ENCODE measurements at regions not wholly inside any gene's neighbourhood (a gene's known extent, or its start where the extent isn't known, plus 50 kb on each side); places are given as distances from the start of the nearest gene placed in this dataset.
A peak's percentile ranks its signal among the peaks of the same experiment; 100 is the strongest.

GRCh38 chr3:177831361-177831760 is 634.1 kb upstream of the TBL1XR1 start:
- no peaks in the 10 kb centered on the region for H3K27me3 Mint-ChIP-seq (ENCODE audit: low read depth)
- TF ChIP-seq CTCF (IDR thresholded peaks at IDR 0.05), result no peak
- DNase-seq (ENCODE audit: low spot score), result no peak
- H3K36me3 Mint-ChIP-seq (ENCODE audit: low read depth), result no peaks in the 10 kb centered on the region
- no peaks in the 10 kb centered on the region for H3K9me3 Mint-ChIP-seq (ENCODE audit: low read depth)
- no peak overlapping the region for H3K27ac Mint-ChIP-seq (ENCODE audit: unreplicated experiment)
- H3K4me3 Mint-ChIP-seq (ENCODE audit: unreplicated experiment), result no peak overlapping the region
- peaks cover 68% of the 10 kb centered on the region for H3K4me1 Mint-ChIP-seq (ENCODE audit: low read depth)

- Mint-ChIP-seq H3K27ac (ENCODE audit: unreplicated experiment) (no peak overlapping the region), H3K27me3 (ENCODE audit: low read depth) (no peaks in the 10 kb centered on the region), H3K4me3 (ENCODE audit: unreplicated experiment) (no peak overlapping the region), H3K36me3 (ENCODE audit: low read depth) (no peaks in the 10 kb centered on the region), H3K4me1 (ENCODE audit: low read depth) (peaks cover 74% of the 10 kb centered on the region), H3K9me3 (ENCODE audit: low read depth) (no peaks in the 10 kb centered on the region)
- DNase-seq (ENCODE audit: low spot score), result no peak
- TF ChIP-seq CTCF (IDR thresholded peaks at IDR 0.05), result no peak
Observed at GRCh38 chr3:177832880-177833279, 635.6 kb upstream of the TBL1XR1 start.

GRCh38 chr3:177833332-177833731 is 636.0 kb upstream of the TBL1XR1 start:
- TF ChIP-seq CTCF (IDR thresholded peaks at IDR 0.05), result no peak
- H3K27ac Mint-ChIP-seq (ENCODE audit: unreplicated experiment), result no peak overlapping the region
- no peak for DNase-seq (ENCODE audit: low spot score)
- H3K4me1 Mint-ChIP-seq (ENCODE audit: low read depth), result peaks cover 76% of the 10 kb centered on the region
- H3K27me3 Mint-ChIP-seq (ENCODE audit: low read depth), result no peaks in the 10 kb centered on the region
- no peak overlapping the region for H3K4me3 Mint-ChIP-seq (ENCODE audit: unreplicated experiment)
- no peaks in the 10 kb centered on the region for H3K36me3 Mint-ChIP-seq (ENCODE audit: low read depth)
- H3K9me3 Mint-ChIP-seq (ENCODE audit: low read depth), result no peaks in the 10 kb centered on the region

GRCh38 chr3:177835008-177835407 is 637.7 kb upstream of the TBL1XR1 start:
- peaks cover 4% of the 10 kb centered on the region for H3K36me3 Mint-ChIP-seq (ENCODE audit: low read depth)
- H3K9me3 Mint-ChIP-seq (ENCODE audit: low read depth), result peaks cover 4% of the 10 kb centered on the region
- peaks cover 70% of the 10 kb centered on the region for H3K4me1 Mint-ChIP-seq (ENCODE audit: low read depth)
- H3K27ac Mint-ChIP-seq (ENCODE audit: unreplicated experiment), result peak overlapping the region; percentile 89
- no peak overlapping the region for H3K4me3 Mint-ChIP-seq (ENCODE audit: unreplicated experiment)
- DNase-seq (ENCODE audit: low spot score), result no peak
- no peak for TF ChIP-seq CTCF (IDR thresholded peaks at IDR 0.05)
- no peaks in the 10 kb centered on the region for H3K27me3 Mint-ChIP-seq (ENCODE audit: low read depth)

- no peak for DNase-seq (ENCODE audit: low spot score)
- Mint-ChIP-seq H3K27ac (ENCODE audit: unreplicated experiment) (peak overlapping the region; percentile 92), H3K4me1 (ENCODE audit: low read depth) (peaks cover 61% of the 10 kb centered on the region)
Observed at GRCh38 chr3:177835917-177836316, 638.6 kb upstream of the TBL1XR1 start.

More at GRCh38 chr3:177835917-177836316, 638.6 kb upstream of the TBL1XR1 start:
- Mint-ChIP-seq H3K9me3 (ENCODE audit: low read depth) (peaks cover 4% of the 10 kb centered on the region), H3K36me3 (ENCODE audit: low read depth) (peaks cover 4% of the 10 kb centered on the region), H3K27me3 (ENCODE audit: low read depth) (no peaks in the 10 kb centered on the region), H3K4me3 (ENCODE audit: unreplicated experiment) (no peak overlapping the region)
- no peak for TF ChIP-seq CTCF (IDR thresholded peaks at IDR 0.05)

All from chondrocyte (in vitro differentiated cells).